Cardiac fibroblast (primary cell): ENCODE measurements at regions not wholly inside any gene's neighbourhood (a gene's known extent, or its start where the extent isn't known, plus 50 kb on each side); places are given as distances from the start of the nearest gene placed in this dataset.

Experiments used
- DNase-seq, 2 donors: peaks; one replicate each; pipeline versions ENCODE4 v3.0.0 to v3.0.0-alpha.2; 2010; ENCODE audit warnings: low read depth in 2 of 2
- H3K4me3 ChIP-seq, 2 donors: replicated peaks in 1 of 2; 1 replicate in 1 of 2; 2 replicates in 1 of 2; pipeline ENCODE4 v1.5.1; 2011; ENCODE audit warnings: low read depth in 2 of 2, low read length in 2 of 2, mild to moderate bottlenecking in 2 of 2, moderate library complexity in 1 of 2
- CTCF ChIP-seq: IDR thresholded peaks from one replicate; pipeline ENCODE4 v1.5.1; 2011; ENCODE audit warnings: low read depth, mild to moderate bottlenecking, low read length, inconsistent platforms

GRCh38 chr1:195071461-195071860 is 1536.8 kb downstream of the KCNT2 start:
- H3K4me3 ChIP-seq = no peak overlapping the region
- DNase-seq = no peak
- no peak for TF ChIP-seq CTCF

GRCh38 chr1:195065437-195065836 is 1542.8 kb downstream of the KCNT2 start:
- no peak for TF ChIP-seq CTCF
- no peak overlapping the region for H3K4me3 ChIP-seq
- no peak for DNase-seq

GRCh38 chr1:195064358-195064757 is 1543.9 kb downstream of the KCNT2 start:
- DNase-seq = no peak
- H3K4me3 ChIP-seq = no peak overlapping the region
- TF ChIP-seq CTCF = no peak

GRCh38 chr1:195054217-195054687 is 1554.0 kb downstream of the KCNT2 start:
- DNase-seq = no peak
- no peak overlapping the region for H3K4me3 ChIP-seq
- no peak for TF ChIP-seq CTCF

GRCh38 chr1:195053478-195053877 is 1554.8 kb downstream of the KCNT2 start:
- no peak for TF ChIP-seq CTCF
- DNase-seq = no peak
- H3K4me3 ChIP-seq = no peak overlapping the region

GRCh38 chr1:195047772-195048171 is 1560.5 kb downstream of the KCNT2 start:
- no peak for TF ChIP-seq CTCF
- DNase-seq = no peak
- H3K4me3 ChIP-seq = no peak overlapping the region

- no peak for TF ChIP-seq CTCF
- no peak for DNase-seq
- H3K4me3 ChIP-seq = no peak overlapping the region
Measured at GRCh38 chr1:195045072-195045471, 1563.2 kb downstream of the KCNT2 start.
